ENCODE measurements at regions not wholly inside any gene's neighbourhood (a gene's known extent, or its start where the extent isn't known, plus 50 kb on each side); places are given as distances from the start of the nearest gene placed in this dataset.

GRCh38 chr7:9028012-9028411, 594.6 kb downstream of the NXPH1 start:
- H3K79me2 ChIP-seq (replicated peaks; ENCODE audit: insufficient read depth, low read length): no peaks in the 10 kb centered on the region
- no peak overlapping the region for H3K9ac ChIP-seq (ENCODE audit: low read length)
- no peaks in the 10 kb centered on the region for H3K9me2 ChIP-seq (ENCODE audit: insufficient read depth, low read length)
- H3K36me3 ChIP-seq (ENCODE audit: insufficient read depth, low read length): no peaks in the 10 kb centered on the region
- no peak overlapping the region for H3K27ac ChIP-seq (ENCODE audit: low read length)
- H2AFZ ChIP-seq (ENCODE audit: low read depth, low read length): no peak overlapping the region
- H4K20me1 ChIP-seq (ENCODE audit: insufficient read depth): no peaks in the 10 kb centered on the region
- H3K27me3 ChIP-seq (ENCODE audit: insufficient read depth, low read depth, low read length): no peaks in the 10 kb centered on the region
- no peak overlapping the region for H3K4me3 ChIP-seq (ENCODE audit: low read length)
- no peak for TF ChIP-seq MXI1 (conservative IDR thresholded peaks at IDR 0.05; ENCODE audit: poor library complexity, severe bottlenecking)
- no peak for TF ChIP-seq REST (IDR thresholded peaks at IDR 0.05; ENCODE audit: borderline replicate concordance)
- no peak for TF ChIP-seq EZH2 (IDR thresholded peaks at IDR 0.05; ENCODE audit: borderline replicate concordance, insufficient read depth, low read length, poor library complexity, severe bottlenecking)
- no peak for TF ChIP-seq POLR2AphosphoS5 (IDR thresholded peaks at IDR 0.05)
- no peak for TF ChIP-seq TAF1 (IDR thresholded peaks at IDR 0.05; ENCODE audit: low read depth)
- TF ChIP-seq EP300 (conservative IDR thresholded peaks at IDR 0.05; ENCODE audit: poor library complexity, severe bottlenecking): no peak
- TF ChIP-seq CTCF (IDR thresholded peaks at IDR 0.05; ENCODE audit: poor library complexity, severe bottlenecking): no peak
- TF ChIP-seq SMC3 (conservative IDR thresholded peaks at IDR 0.05; ENCODE audit: poor library complexity): no peak
- no peak for TF ChIP-seq RAD21 (conservative IDR thresholded peaks at IDR 0.05)
- H3F3A ChIP-seq (ENCODE audit: insufficient read depth, low read length, poor library complexity, severe bottlenecking): no peaks in the 10 kb centered on the region
- no peak overlapping the region for H3K4me2 ChIP-seq (ENCODE audit: low read length)
- no peaks in the 10 kb centered on the region for H3K9me3 ChIP-seq (ENCODE audit: low read length)

GRCh38 chr7:9029681-9030530, 596.5 kb downstream of the NXPH1 start:
- Histone ChIP-seq H3K27ac (ENCODE audit: low read length) (no peak overlapping the region), H3K4me2 (ENCODE audit: low read length) (no peak overlapping the region), H3K79me2 (replicated peaks; ENCODE audit: insufficient read depth, low read length) (no peaks in the 10 kb centered on the region), H3K4me3 (ENCODE audit: low read length) (no peak overlapping the region), H3K27me3 (ENCODE audit: insufficient read depth, low read depth, low read length) (no peaks in the 10 kb centered on the region), H4K20me1 (ENCODE audit: insufficient read depth) (no peaks in the 10 kb centered on the region), H3K36me3 (ENCODE audit: insufficient read depth, low read length) (no peaks in the 10 kb centered on the region), H2AFZ (ENCODE audit: low read depth, low read length) (no peak overlapping the region), H3F3A (ENCODE audit: insufficient read depth, low read length, poor library complexity, severe bottlenecking) (no peaks in the 10 kb centered on the region), H3K9ac (ENCODE audit: low read length) (no peak overlapping the region), H3K9me2 (ENCODE audit: insufficient read depth, low read length) (no peaks in the 10 kb centered on the region), H3K9me3 (ENCODE audit: low read length) (no peaks in the 10 kb centered on the region)
- TF ChIP-seq RAD21 (conservative IDR thresholded peaks at IDR 0.05): peak; percentile 13
- peak; percentile 58 for TF ChIP-seq REST (IDR thresholded peaks at IDR 0.05; ENCODE audit: borderline replicate concordance)
- no peak for TF ChIP-seq EZH2 (IDR thresholded peaks at IDR 0.05; ENCODE audit: borderline replicate concordance, insufficient read depth, low read length, poor library complexity, severe bottlenecking)
- TF ChIP-seq POLR2AphosphoS5 (IDR thresholded peaks at IDR 0.05): peak; percentile 73
- TF ChIP-seq EP300 (conservative IDR thresholded peaks at IDR 0.05; ENCODE audit: poor library complexity, severe bottlenecking): peak; percentile 93

Data from neural cell (in vitro differentiated cells).